ENCODE measurements at regions not wholly inside any gene's neighbourhood (a gene's known extent, or its start where the extent isn't known, plus 50 kb on each side); places are given as distances from the start of the nearest gene placed in this dataset.
"Not testable (repeated sequence)": the region's sequence is repeated elsewhere in the genome, so short reads cannot be mapped to it uniquely, and the experiment has no call there.

- H3K36me3 ChIP-seq (ENCODE audit: low read depth), result no peaks in the 10 kb centered on the region
- H3K4me1 ChIP-seq (ENCODE audit: low read depth), result no peaks in the 10 kb centered on the region
- no peak for DNase-seq
- intact Hi-C loops (cut with DNase I, micrococcal nuclease), result no loop called here
- no peak for TF ChIP-seq CTCF (IDR thresholded peaks at IDR 0.05)
- no peak overlapping the region for H3K4me3 ChIP-seq
- peaks cover 15% of the 10 kb centered on the region for H3K9me3 ChIP-seq
- no peak for ATAC-seq
Measured at GRCh38 chr9:64066736-64067368, 1218.2 kb downstream of the FOXD4L5 start.

- H3K9me3 ChIP-seq, result peaks cover 4% of the 10 kb centered on the region
- intact Hi-C loops (cut with DNase I, micrococcal nuclease), result no loop called here
Measured at GRCh38 chr9:64061013-64061627, 1223.9 kb downstream of the FOXD4L5 start.

GRCh38 chr9:64058070-64058469 lies 1226.9 kb downstream of the FOXD4L5 start:
- intact Hi-C loops (cut with DNase I, micrococcal nuclease); DNase-seq; H3K4me1 ChIP-seq (ENCODE audit: low read depth); H3K36me3 ChIP-seq (ENCODE audit: low read depth); H3K9me3 ChIP-seq; H3K4me3 ChIP-seq; ATAC-seq: not testable (repeated sequence)

More at GRCh38 chr9:64061013-64061627, 1223.9 kb downstream of the FOXD4L5 start:
- Histone ChIP-seq H3K36me3 (ENCODE audit: low read depth) (no peaks in the 10 kb centered on the region), H3K4me3 (no peak overlapping the region), H3K4me1 (ENCODE audit: low read depth) (no peaks in the 10 kb centered on the region)
- no peak for ATAC-seq
- no peak for DNase-seq
- no peak for TF ChIP-seq CTCF (IDR thresholded peaks at IDR 0.05)

GRCh38 chr9:64057553-64057952 lies 1227.5 kb downstream of the FOXD4L5 start:
- ATAC-seq (no peak), DNase-seq (no peak)
- intact Hi-C loops (cut with DNase I, micrococcal nuclease), result no loop called here
- TF ChIP-seq CTCF (IDR thresholded peaks at IDR 0.05), result no peak
- no peaks in the 10 kb centered on the region for H3K36me3 ChIP-seq (ENCODE audit: low read depth)
- no peaks in the 10 kb centered on the region for H3K9me3 ChIP-seq
- no peak overlapping the region for H3K4me3 ChIP-seq
- H3K4me1 ChIP-seq (ENCODE audit: low read depth), result no peaks in the 10 kb centered on the region

GRCh38 chr9:64028925-64029324 lies 1256.1 kb downstream of the FOXD4L5 start:
- H3K4me1 ChIP-seq (ENCODE audit: low read depth); ATAC-seq; H3K36me3 ChIP-seq (ENCODE audit: low read depth); DNase-seq; intact Hi-C loops (cut with DNase I, micrococcal nuclease); H3K4me3 ChIP-seq: not testable (repeated sequence)
- H3K9me3 ChIP-seq, result peaks cover 23% of the 10 kb centered on the region

GRCh38 chr9:64020696-64021491 lies 1264.1 kb downstream of the FOXD4L5 start:
- H3K9me3 ChIP-seq; intact Hi-C loops (cut with DNase I, micrococcal nuclease); H3K4me1 ChIP-seq (ENCODE audit: low read depth); ATAC-seq; H3K36me3 ChIP-seq (ENCODE audit: low read depth); H3K4me3 ChIP-seq: not testable (repeated sequence)
- DNase-seq, result peak in 1 of 3 donors; percentile 54

- peaks cover 24% of the 10 kb centered on the region for H3K9me3 ChIP-seq
- intact Hi-C loops (cut with DNase I, micrococcal nuclease); ATAC-seq; DNase-seq; H3K4me1 ChIP-seq (ENCODE audit: low read depth); H3K36me3 ChIP-seq (ENCODE audit: low read depth); H3K4me3 ChIP-seq: not testable (repeated sequence)
Measured at GRCh38 chr9:64017666-64018065, 1267.3 kb downstream of the FOXD4L5 start.

- ATAC-seq; intact Hi-C loops (cut with DNase I, micrococcal nuclease); H3K4me1 ChIP-seq (ENCODE audit: low read depth); H3K4me3 ChIP-seq; H3K36me3 ChIP-seq (ENCODE audit: low read depth): not testable (repeated sequence)
- peaks cover 24% of the 10 kb centered on the region for H3K9me3 ChIP-seq
- DNase-seq, result peak in 2 of 3 donors; percentile 30 to 35
Measured at GRCh38 chr9:64016845-64017406, 1268.1 kb downstream of the FOXD4L5 start.

GRCh38 chr9:64016246-64016645 lies 1268.8 kb downstream of the FOXD4L5 start:
- intact Hi-C loops (cut with DNase I, micrococcal nuclease); DNase-seq; ATAC-seq; H3K4me3 ChIP-seq; H3K36me3 ChIP-seq (ENCODE audit: low read depth); H3K4me1 ChIP-seq (ENCODE audit: low read depth): not testable (repeated sequence)
- H3K9me3 ChIP-seq, result peaks cover 24% of the 10 kb centered on the region
